ENCODE measurements at regions not wholly inside any gene's neighbourhood (a gene's known extent, or its start where the extent isn't known, plus 50 kb on each side); places are given as distances from the start of the nearest gene placed in this dataset.

- DNase-seq (ENCODE audit: low spot score): no peak
- intact Hi-C loops (cut with DNase I): no loop called here
Measured at GRCh38 chr2:49288902-49289700, 134.8 kb upstream of the FSHR start.

- DNase-seq (ENCODE audit: low spot score): no peak
- intact Hi-C loops (cut with DNase I): no loop called here
Measured at GRCh38 chr2:49288113-49288705, 133.9 kb upstream of the FSHR start.

- DNase-seq (ENCODE audit: low spot score): no peak
- intact Hi-C loops (cut with DNase I): no loop called here
Measured at GRCh38 chr2:49286726-49287125, 132.4 kb upstream of the FSHR start.

- DNase-seq (ENCODE audit: low spot score): no peak
- intact Hi-C loops (cut with DNase I): no loop called here
Measured at GRCh38 chr2:49286045-49286444, 131.7 kb upstream of the FSHR start.

- intact Hi-C loops (cut with DNase I): no loop called here
Measured at GRCh38 chr2:49278561-49278960, 124.2 kb upstream of the FSHR start.

GRCh38 chr2:49278141-49278540 is 123.8 kb upstream of the FSHR start:
- intact Hi-C loops (cut with DNase I): no loop called here
- DNase-seq (ENCODE audit: low spot score): no peak

More at GRCh38 chr2:49278561-49278960, 124.2 kb upstream of the FSHR start:
- DNase-seq (ENCODE audit: low spot score): no peak

GRCh38 chr2:49271060-49271606 is 116.8 kb upstream of the FSHR start:
- intact Hi-C loops (cut with DNase I): no loop called here
- no peak for DNase-seq (ENCODE audit: low spot score)

GRCh38 chr2:49270091-49270490 is 115.8 kb upstream of the FSHR start:
- no peak for DNase-seq (ENCODE audit: low spot score)
- intact Hi-C loops (cut with DNase I): no loop called here

GRCh38 chr2:49265471-49265870 is 111.2 kb upstream of the FSHR start:
- DNase-seq (ENCODE audit: low spot score): no peak
- intact Hi-C loops (cut with DNase I): no loop called here

GRCh38 chr2:49262801-49263560 is 108.7 kb upstream of the FSHR start:
- no peak for DNase-seq (ENCODE audit: low spot score)
- intact Hi-C loops (cut with DNase I): no loop called here

- no peak for DNase-seq (ENCODE audit: low spot score)
- intact Hi-C loops (cut with DNase I): no loop called here
Measured at GRCh38 chr2:49261781-49262180, 107.5 kb upstream of the FSHR start.

- no peak for DNase-seq (ENCODE audit: low spot score)
- intact Hi-C loops (cut with DNase I): no loop called here
Measured at GRCh38 chr2:49260979-49261538, 106.7 kb upstream of the FSHR start.

- intact Hi-C loops (cut with DNase I): no loop called here
- DNase-seq (ENCODE audit: low spot score): no peak
Measured at GRCh38 chr2:49259926-49260325, 105.6 kb upstream of the FSHR start.

GRCh38 chr2:49255409-49255971 is 101.2 kb upstream of the FSHR start:
- intact Hi-C loops (cut with DNase I): no loop called here
- DNase-seq (ENCODE audit: low spot score): no peak

- intact Hi-C loops (cut with DNase I): no loop called here
- peak; percentile 49 for DNase-seq (ENCODE audit: low spot score)
Measured at GRCh38 chr2:49254401-49254800, 100.1 kb upstream of the FSHR start.

GRCh38 chr2:49251766-49252165 is 97.5 kb upstream of the FSHR start:
- DNase-seq (ENCODE audit: low spot score): no peak
- intact Hi-C loops (cut with DNase I): no loop called here

GRCh38 chr2:49251251-49251650 is 96.9 kb upstream of the FSHR start:
- intact Hi-C loops (cut with DNase I): no loop called here
- DNase-seq (ENCODE audit: low spot score): no peak

GRCh38 chr2:49248506-49248905 is 94.2 kb upstream of the FSHR start:
- peak; percentile 64 for DNase-seq (ENCODE audit: low spot score)
- intact Hi-C loops (cut with DNase I): no loop called here

GRCh38 chr2:49241991-49242390 is 87.7 kb upstream of the FSHR start:
- intact Hi-C loops (cut with DNase I): no loop called here

GRCh38 chr2:49241501-49241900 is 87.2 kb upstream of the FSHR start:
- DNase-seq (ENCODE audit: low spot score): no peak
- intact Hi-C loops (cut with DNase I): no loop called here

More at GRCh38 chr2:49241991-49242390, 87.7 kb upstream of the FSHR start:
- no peak for DNase-seq (ENCODE audit: low spot score)

Data from posterior vena cava (tissue), 2 donors.